GM23248 (cell line): ENCODE measurements at regions not wholly inside any gene's neighbourhood (a gene's known extent, or its start where the extent isn't known, plus 50 kb on each side); places are given as distances from the start of the nearest gene placed in this dataset.

Experiments
- DNase-seq: peaks from one replicate; pipeline ENCODE4 v3.0.0-alpha.2; 2015
- H2AFZ ChIP-seq: fragments of 200-600 bp; sonication (generic); 2 replicates; pipeline ENCODE4 v1.6.1; 2016; ENCODE audit warnings: antibody characterized with exemption
- H3F3A ChIP-seq: fragments of 200-600 bp; sonication (generic); 2 replicates; pipeline ENCODE4 v1.6.1; 2016; ENCODE audit warnings: mild to moderate bottlenecking, antibody characterized with exemption, mixed run types; ENCODE audit not compliant: insufficient read depth
- H3K27ac ChIP-seq: fragments of 200-600 bp; sonication (generic); 2 replicates; pipeline ENCODE4 v1.5.1; 2016; ENCODE audit warnings: mild to moderate bottlenecking
- H3K27me3 ChIP-seq: fragments of 200-600 bp; sonication (generic); replicated peaks from 2 replicates; pipeline ENCODE4 v1.6.1; 2016; ENCODE audit warnings: mild to moderate bottlenecking; ENCODE audit not compliant: insufficient read depth
- H3K36me3 ChIP-seq: fragments of 200-600 bp; sonication (generic); 2 replicates; pipeline ENCODE4 v1.6.1; 2016; ENCODE audit warnings: low read depth, mild to moderate bottlenecking
- H3K4me1 ChIP-seq: fragments of 200-600 bp; sonication (generic); 2 replicates; pipeline ENCODE4 v1.6.1; 2016; ENCODE audit warnings: mild to moderate bottlenecking; ENCODE audit not compliant: insufficient read depth
- H3K4me2 ChIP-seq: fragments of 200-600 bp; sonication (generic); one replicate; pipeline ENCODE4 v1.6.1; 2016; ENCODE audit warnings: mild to moderate bottlenecking; ENCODE audit not compliant: unreplicated experiment
- H3K4me3 ChIP-seq: fragments of 200-600 bp; sonication (generic); 2 replicates; pipeline ENCODE4 v1.5.1; 2016; ENCODE audit warnings: mild to moderate bottlenecking
- H3K79me2 ChIP-seq: fragments of 200-600 bp; sonication (generic); 2 replicates; pipeline ENCODE4 v1.6.1; 2016; ENCODE audit warnings: mild to moderate bottlenecking; ENCODE audit not compliant: insufficient read depth
- H3K9ac ChIP-seq: fragments of 200-600 bp; sonication (generic); 2 replicates; pipeline ENCODE4 v1.6.1; 2016; ENCODE audit warnings: mild to moderate bottlenecking
- H3K9me2 ChIP-seq: fragments of 200-600 bp; sonication (generic); 2 replicates; pipeline ENCODE4 v1.6.1; 2016; ENCODE audit warnings: mixed run types, mild to moderate bottlenecking, moderate library complexity; ENCODE audit not compliant: insufficient read depth
- H3K9me3 ChIP-seq: fragments of 200-600 bp; sonication (generic); one replicate; pipeline ENCODE4 v1.6.1; 2017; ENCODE audit warnings: low read depth
- H4K20me1 ChIP-seq: fragments of 200-600 bp; sonication (generic); 2 replicates; pipeline ENCODE4 v1.6.0; 2016; ENCODE audit not compliant: insufficient read depth
- EZH2 ChIP-seq: fragments of 200-600 bp; sonication (generic); IDR thresholded peaks from 2 replicates; pipeline ENCODE4 v1.6.1; 2018; ENCODE audit warnings: antibody characterized with exemption, mild to moderate bottlenecking; ENCODE audit not compliant: insufficient read depth, poor library complexity, severe bottlenecking
- EZH2phosphoT487 ChIP-seq: fragments of 200-600 bp; sonication (generic); IDR thresholded peaks from 2 replicates; pipeline ENCODE4 v1.6.1; 2018; ENCODE audit warnings: antibody characterized with exemption, moderate library complexity, mild to moderate bottlenecking, low read depth; ENCODE audit not compliant: insufficient read depth
- WGBS, 2 experiments: methylation state at CpG; one replicate each; pipeline ENCODE4 v1.1.6; 2015 to 2017; ENCODE audit warnings: low lambda C conversion rate in 2 of 2, low coverage in 1 of 2; ENCODE audit errors: missing lambda C conversion rate in 2 of 2; 5-methylcytosine and 5-hydroxymethylcytosine counted together
- in situ Hi-C: fragments of 300-500 bp; cut with MboI; formaldehyde crosslinking; loops from 2 replicates; pipeline ENCODE4 v1.15.0; 2020

DNA sequence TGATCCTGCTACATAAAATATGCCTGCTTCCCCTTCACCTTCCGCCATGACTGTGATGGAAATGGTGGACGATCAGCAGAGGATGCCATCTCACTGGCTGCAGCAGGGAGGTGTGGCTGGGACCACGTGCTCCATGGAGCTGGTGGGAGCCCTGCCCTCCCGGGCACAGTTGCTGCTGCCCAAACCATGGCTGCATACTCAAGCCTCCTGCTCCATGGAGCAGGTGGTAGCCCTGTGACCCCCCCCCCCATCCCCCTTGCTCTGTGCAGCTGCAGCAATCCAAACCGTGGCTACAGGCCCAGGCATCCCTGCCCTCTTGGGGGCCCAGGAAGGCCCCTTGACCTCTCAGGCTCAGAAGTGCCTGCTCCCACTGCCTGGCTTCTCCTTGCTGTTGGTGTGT is 597.5 kb upstream of the LMO3 start:
- no peak overlapping the region for H2AFZ ChIP-seq
- H3K9me3 ChIP-seq, result no peaks in the 10 kb centered on the region
- in situ Hi-C loops, result no loop called here
- TF ChIP-seq EZH2 (no peak), EZH2phosphoT487 (no peak)
- no peak overlapping the region for H3K4me3 ChIP-seq
- no peak for DNase-seq
- no peaks in the 10 kb centered on the region for H3F3A ChIP-seq
- no peaks in the 10 kb centered on the region for H3K4me1 ChIP-seq
- no peaks in the 10 kb centered on the region for H3K79me2 ChIP-seq
- H3K27ac ChIP-seq, result no peak overlapping the region
- H3K9ac ChIP-seq, result no peak overlapping the region
- 22 to 29% methylated on average over 5 of the region's 5 CpGs for WGBS, 2 experiments
- no peak overlapping the region for H3K4me2 ChIP-seq
- no peaks in the 10 kb centered on the region for H3K27me3 ChIP-seq
- no peaks in the 10 kb centered on the region for H3K9me2 ChIP-seq
- H3K36me3 ChIP-seq, result no peaks in the 10 kb centered on the region
- H4K20me1 ChIP-seq, result no peaks in the 10 kb centered on the region

GRCh38 chr12:17197971-17198370 is 592.0 kb upstream of the LMO3 start:
- H3K4me3 ChIP-seq, result no peak overlapping the region
- no peaks in the 10 kb centered on the region for H3K36me3 ChIP-seq
- no peaks in the 10 kb centered on the region for H3K4me1 ChIP-seq
- no peak for DNase-seq
- TF ChIP-seq EZH2phosphoT487 (no peak), EZH2 (no peak)
- H3K4me2 ChIP-seq, result no peak overlapping the region
- 10 to 13% methylated on average over 3 of the region's 3 CpGs for WGBS, 2 experiments
- H3F3A ChIP-seq, result no peaks in the 10 kb centered on the region
- no peak overlapping the region for H3K9ac ChIP-seq
- H3K27ac ChIP-seq, result no peak overlapping the region
- H4K20me1 ChIP-seq, result no peaks in the 10 kb centered on the region
- in situ Hi-C loops, result no loop called here
- H3K27me3 ChIP-seq, result no peaks in the 10 kb centered on the region
- no peaks in the 10 kb centered on the region for H3K79me2 ChIP-seq
- no peaks in the 10 kb centered on the region for H3K9me2 ChIP-seq
- H3K9me3 ChIP-seq, result no peaks in the 10 kb centered on the region
- no peak overlapping the region for H2AFZ ChIP-seq

DNA sequence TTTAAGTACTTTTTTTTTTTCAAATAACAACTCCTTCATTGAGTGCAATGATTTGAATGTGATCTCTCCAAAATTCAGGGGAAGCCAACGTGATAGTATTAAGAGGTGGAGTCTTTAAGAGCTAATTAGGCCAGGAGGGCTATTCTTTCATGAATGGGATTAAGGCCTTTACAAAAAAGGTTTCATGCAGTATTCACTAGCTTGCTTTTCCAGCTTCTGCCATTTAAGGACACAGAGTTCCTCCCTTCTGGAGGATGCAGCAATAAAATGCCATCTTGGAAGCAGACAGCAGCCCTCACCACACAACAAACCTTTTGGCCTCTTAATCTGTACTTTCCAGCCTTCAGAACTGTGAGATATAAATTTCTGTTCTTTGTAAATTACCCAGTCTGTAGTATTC is 586.8 kb upstream of the LMO3 start:
- WGBS, 2 experiments, result 3 to 5% methylated on average over 1 of the region's 1 CpG
- no peak for DNase-seq
- no peaks in the 10 kb centered on the region for H3K27me3 ChIP-seq
- no peak overlapping the region for H3K4me2 ChIP-seq
- H2AFZ ChIP-seq, result no peak overlapping the region
- no peak overlapping the region for H3K4me3 ChIP-seq
- TF ChIP-seq EZH2phosphoT487 (no peak), EZH2 (no peak)
- H3K9me3 ChIP-seq, result peaks cover 7% of the 10 kb centered on the region
- H3F3A ChIP-seq, result no peaks in the 10 kb centered on the region
- no peaks in the 10 kb centered on the region for H3K4me1 ChIP-seq
- H3K9ac ChIP-seq, result no peak overlapping the region
- H3K27ac ChIP-seq, result no peak overlapping the region
- H3K9me2 ChIP-seq, result no peaks in the 10 kb centered on the region
- H4K20me1 ChIP-seq, result no peaks in the 10 kb centered on the region
- H3K36me3 ChIP-seq, result no peaks in the 10 kb centered on the region
- H3K79me2 ChIP-seq, result no peaks in the 10 kb centered on the region
- in situ Hi-C loops, result no loop called here

DNA sequence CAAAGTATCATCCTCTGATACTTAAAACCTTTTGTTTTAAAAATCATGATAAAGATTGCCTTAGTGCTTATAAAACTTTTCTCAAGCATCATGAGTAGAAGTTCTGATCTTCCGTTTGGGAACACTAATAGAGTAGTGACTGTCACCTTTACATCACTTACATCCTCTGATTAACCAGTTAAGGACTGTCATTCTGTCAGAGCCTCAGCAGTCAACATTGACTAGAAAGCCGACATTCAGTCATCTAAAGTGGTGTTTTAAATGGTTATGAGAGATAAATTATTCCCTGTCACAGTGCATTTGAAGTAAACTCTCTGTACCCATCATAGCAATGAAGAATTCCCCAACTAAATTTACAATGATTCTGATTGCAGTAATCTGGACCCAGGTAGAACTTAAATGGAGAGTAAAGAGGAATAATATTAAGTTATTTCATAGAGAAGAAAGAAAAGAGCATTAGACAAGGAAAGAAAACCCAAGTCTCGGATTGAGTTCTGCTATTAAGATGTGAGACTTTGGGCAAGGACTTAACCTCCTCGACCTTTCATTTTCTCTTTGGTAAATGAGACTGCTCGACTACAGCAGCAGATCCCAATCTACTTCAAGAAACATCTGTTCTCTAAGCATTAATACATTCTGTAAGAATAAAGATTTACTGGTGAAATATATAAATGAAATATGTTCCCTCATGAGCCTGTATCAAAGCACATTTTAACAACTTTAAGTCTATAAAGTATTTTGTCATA is 563.9 kb upstream of the LMO3 start:
- no peak overlapping the region for H3K4me3 ChIP-seq
- H3K9ac ChIP-seq, result no peak overlapping the region
- H3K27ac ChIP-seq, result no peak overlapping the region
- H3K4me1 ChIP-seq, result no peaks in the 10 kb centered on the region
- no peaks in the 10 kb centered on the region for H3F3A ChIP-seq
- H3K4me2 ChIP-seq, result no peak overlapping the region
- WGBS, 2 experiments, result 9 to 12% methylated on average over 5 of the region's 5 CpGs
- H3K36me3 ChIP-seq, result no peaks in the 10 kb centered on the region
- no peak for DNase-seq
- in situ Hi-C loops, result no loop called here
- no peaks in the 10 kb centered on the region for H4K20me1 ChIP-seq
- no peak overlapping the region for H2AFZ ChIP-seq
- TF ChIP-seq EZH2 (no peak), EZH2phosphoT487 (no peak)
- no peaks in the 10 kb centered on the region for H3K9me3 ChIP-seq
- no peaks in the 10 kb centered on the region; the same call in 1 of the 2 replicates for H3K9me2 ChIP-seq
- no peaks in the 10 kb centered on the region for H3K79me2 ChIP-seq
- no peaks in the 10 kb centered on the region for H3K27me3 ChIP-seq
